Progenitor cell of endocrine pancreas (in vitro differentiated cells): ENCODE measurements at regions not wholly inside any gene's neighbourhood (a gene's known extent, or its start where the extent isn't known, plus 50 kb on each side); places are given as distances from the start of the nearest gene placed in this dataset.

Experiments
- DNase-seq: peaks from one replicate; pipeline ENCODE4 v3.0.0; 2021; ENCODE audit warnings: low spot score; ENCODE audit not compliant: unreplicated experiment
- H3K27ac Mint-ChIP-seq: 2 replicates; pipeline ENCODE4 v1.8.0; 2021; ENCODE audit warnings: mild to moderate bottlenecking, moderate library complexity, mixed read lengths
- H3K27me3 Mint-ChIP-seq: 2 replicates; pipeline ENCODE4 v1.8.0; 2021; ENCODE audit warnings: mixed read lengths
- H3K36me3 Mint-ChIP-seq: 2 replicates; pipeline ENCODE4 v1.8.0; 2022; ENCODE audit warnings: mixed read lengths; ENCODE audit not compliant: insufficient read depth
- H3K4me1 Mint-ChIP-seq: 2 replicates; pipeline ENCODE4 v1.8.0; 2021; ENCODE audit warnings: low read depth, mixed read lengths
- H3K4me3 Mint-ChIP-seq: 2 replicates; pipeline ENCODE4 v1.8.0; 2021; ENCODE audit warnings: low read depth, mild to moderate bottlenecking, moderate library complexity, mixed read lengths
- H3K9me3 Mint-ChIP-seq: 2 replicates; pipeline ENCODE4 v1.8.0; 2021; ENCODE audit warnings: low read depth, mixed read lengths
- CTCF ChIP-seq: fragments of 200-600 bp; sonication (generic); IDR thresholded peaks from one replicate; pipeline ENCODE4 v1.5.0; 2021; ENCODE audit warnings: antibody characterized with exemption, mild to moderate bottlenecking; ENCODE audit not compliant: unreplicated experiment

DNA sequence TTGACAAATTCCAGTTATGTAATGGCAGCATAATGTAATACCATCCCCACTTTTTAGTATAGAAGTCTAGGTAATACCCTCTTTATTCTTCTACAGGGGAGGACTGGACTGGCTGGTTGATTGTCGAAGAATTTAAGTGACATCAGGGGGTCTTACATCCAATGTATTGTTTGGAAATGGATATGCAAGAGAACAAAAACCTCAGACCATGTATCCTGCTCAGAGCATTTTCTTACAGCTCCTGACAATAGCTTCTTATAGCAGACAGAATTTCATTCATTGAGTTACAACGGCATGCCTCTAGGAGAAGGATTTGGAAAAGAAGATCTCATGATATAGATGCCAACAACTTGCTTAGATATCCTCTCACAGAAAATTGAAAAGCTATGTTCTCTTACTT, 2032.3 kb downstream of the EFNA5 start:
- peaks cover 8% of the 10 kb centered on the region for H3K9me3 Mint-ChIP-seq
- no peak overlapping the region for H3K4me3 Mint-ChIP-seq
- peaks cover 2% of the 10 kb centered on the region for H3K36me3 Mint-ChIP-seq
- no peak for TF ChIP-seq CTCF
- DNase-seq = no peak
- H3K27ac Mint-ChIP-seq = no peak overlapping the region
- no peaks in the 10 kb centered on the region for H3K4me1 Mint-ChIP-seq
- no peaks in the 10 kb centered on the region for H3K27me3 Mint-ChIP-seq

DNA sequence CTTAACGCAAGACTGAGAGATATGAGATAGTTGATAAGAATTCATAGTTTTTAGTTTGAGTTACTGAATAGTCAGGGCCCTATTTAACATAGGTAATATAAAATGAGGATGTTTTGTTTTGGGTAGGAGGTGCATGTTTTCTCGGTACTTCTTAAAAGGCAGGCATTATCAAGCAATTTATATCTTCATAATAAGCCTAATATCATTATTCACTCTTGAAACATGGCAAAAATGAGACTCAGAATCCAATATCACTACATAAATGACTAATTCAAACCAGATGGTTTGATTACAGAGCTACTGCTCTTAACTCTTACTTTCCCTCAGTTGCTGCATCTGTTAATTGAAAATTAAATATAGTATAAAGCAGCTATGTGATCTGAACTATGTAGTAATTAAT, 2038.7 kb downstream of the EFNA5 start:
- Mint-ChIP-seq H3K9me3 (peaks cover 4% of the 10 kb centered on the region), H3K27me3 (no peaks in the 10 kb centered on the region), H3K4me1 (peaks cover 11% of the 10 kb centered on the region), H3K27ac (no peak overlapping the region), H3K4me3 (no peak overlapping the region), H3K36me3 (peaks cover 2% of the 10 kb centered on the region)
- TF ChIP-seq CTCF = no peak
- DNase-seq = no peak

- Mint-ChIP-seq H3K4me3 (no peak overlapping the region), H3K36me3 (peaks cover under 1% of the 10 kb centered on the region), H3K9me3 (peaks cover 2% of the 10 kb centered on the region), H3K4me1 (peaks cover 11% of the 10 kb centered on the region), H3K27me3 (no peaks in the 10 kb centered on the region), H3K27ac (no peak overlapping the region)
- no peak for TF ChIP-seq CTCF
- no peak for DNase-seq
Measured at GRCh38 chr5:105630803-105631202, 2039.9 kb downstream of the EFNA5 start.

- TF ChIP-seq CTCF = no peak
- Mint-ChIP-seq H3K9me3 (peaks cover 4% of the 10 kb centered on the region), H3K4me1 (peaks cover 24% of the 10 kb centered on the region), H3K27ac (no peak overlapping the region), H3K27me3 (no peaks in the 10 kb centered on the region), H3K36me3 (peaks cover 1% of the 10 kb centered on the region), H3K4me3 (no peak overlapping the region)
- no peak for DNase-seq
Measured at GRCh38 chr5:105619725-105620124, 2051.0 kb downstream of the EFNA5 start.

DNA sequence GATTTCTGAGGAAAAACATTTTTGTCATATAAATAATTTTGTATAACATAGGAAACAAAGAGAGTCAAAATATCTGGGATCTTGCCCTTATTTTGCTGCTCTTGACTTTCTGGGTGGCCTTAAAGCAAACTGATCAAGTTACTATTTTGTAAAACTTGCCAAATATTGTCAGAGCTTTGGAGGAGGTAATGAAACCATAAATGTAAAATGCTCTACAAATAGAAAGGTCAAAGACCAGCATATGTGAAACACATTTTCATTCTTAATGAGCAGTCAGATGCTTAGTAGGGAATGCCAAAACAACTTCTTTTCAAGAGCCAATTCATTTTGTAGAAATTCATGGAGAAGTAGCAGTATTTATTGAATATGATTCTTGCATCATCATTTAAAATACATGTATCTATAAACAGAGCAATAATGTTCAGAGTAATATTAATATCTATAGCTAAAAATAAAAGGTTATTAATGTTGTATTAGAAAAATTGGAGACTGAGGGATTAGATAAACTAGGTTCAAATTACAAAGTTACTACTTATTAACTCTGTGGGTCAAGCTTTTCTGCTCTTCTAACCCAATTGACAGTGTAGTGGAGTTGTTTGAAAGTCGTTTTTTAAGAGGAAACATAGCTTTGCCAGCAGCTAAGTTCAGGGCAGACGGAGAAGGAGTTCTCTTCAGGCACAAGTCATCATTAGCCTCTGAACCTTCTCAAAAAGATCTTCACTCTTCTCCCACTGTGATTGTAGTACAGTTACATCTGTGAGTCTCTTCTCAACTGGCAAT, 2053.1 kb downstream of the EFNA5 start:
- no peak overlapping the region for H3K27ac Mint-ChIP-seq
- H3K4me1 Mint-ChIP-seq = peaks cover 26% of the 10 kb centered on the region
- no peaks in the 10 kb centered on the region for H3K27me3 Mint-ChIP-seq
- peaks cover 4% of the 10 kb centered on the region for H3K9me3 Mint-ChIP-seq
- no peak for TF ChIP-seq CTCF
- H3K4me3 Mint-ChIP-seq = no peak overlapping the region
- peaks cover 1% of the 10 kb centered on the region for H3K36me3 Mint-ChIP-seq
- DNase-seq = no peak
